Testis (tissue), 2 donors: ENCODE measurements at regions not wholly inside any gene's neighbourhood (a gene's known extent, or its start where the extent isn't known, plus 50 kb on each side); places are given as distances from the start of the nearest gene placed in this dataset.

Experiments used
- DNase-seq: peaks from one replicate; pipeline ENCODE4 v3.0.0-alpha.2; 2019
- H3K27ac ChIP-seq, 2 donors: fragments of 200-600 bp; sonication (generic); one replicate each; pipeline ENCODE4 v1.5.1; 2019
- H3K27me3 ChIP-seq: fragments of 200-600 bp; sonication (generic); one replicate; pipeline ENCODE4 v1.5.1; 2019
- H3K36me3 ChIP-seq: fragments of 200-600 bp; sonication (generic); one replicate; pipeline ENCODE4 v1.5.1; 2017; ENCODE audit warnings: low read depth; ENCODE audit errors: missing control alignments
- H3K4me1 ChIP-seq: fragments of 200-600 bp; sonication (generic); one replicate; pipeline ENCODE4 v1.5.1; 2019
- H3K4me3 ChIP-seq, 2 donors: fragments of 200-600 bp; sonication (generic); one replicate each; pipeline ENCODE4 v1.5.1; 2017 to 2019
- H3K9me3 ChIP-seq: fragments of 200-600 bp; sonication (generic); one replicate; pipeline ENCODE4 v1.5.1; 2017
- POLR2A ChIP-seq: fragments of 450-650 bp; IDR thresholded peaks from one replicate; pipeline ENCODE4 v1.6.1; 2017; ENCODE audit warnings: antibody characterized with exemption, mild to moderate bottlenecking, moderate library complexity
- WGBS, 2 donors: methylation state at CpG; one replicate each; pipeline ENCODE4 v1.1.5; 2018; 5-methylcytosine and 5-hydroxymethylcytosine counted together
- intact Hi-C: fragments of 100-400 bp; cut with DNase I; formaldehyde crosslinking; loops from one replicate; pipeline ENCODE4 v1.15.1; 2023; ENCODE audit warnings: low total_unique reads
- TF ChIP-seq, protein P1 (sequence below), 3 experiments: fragments of 450-650 bp in 2 of 3; fragments of 200-600 bp in 1 of 3; sonication (generic) in 1 of 3; IDR thresholded peaks; one replicate each; pipeline ENCODE4 v1.5.1; 2016 to 2019; ENCODE audit warnings: antibody characterized with exemption in 3 of 3, mild to moderate bottlenecking in 2 of 3, moderate library complexity in 1 of 3

DNA sequence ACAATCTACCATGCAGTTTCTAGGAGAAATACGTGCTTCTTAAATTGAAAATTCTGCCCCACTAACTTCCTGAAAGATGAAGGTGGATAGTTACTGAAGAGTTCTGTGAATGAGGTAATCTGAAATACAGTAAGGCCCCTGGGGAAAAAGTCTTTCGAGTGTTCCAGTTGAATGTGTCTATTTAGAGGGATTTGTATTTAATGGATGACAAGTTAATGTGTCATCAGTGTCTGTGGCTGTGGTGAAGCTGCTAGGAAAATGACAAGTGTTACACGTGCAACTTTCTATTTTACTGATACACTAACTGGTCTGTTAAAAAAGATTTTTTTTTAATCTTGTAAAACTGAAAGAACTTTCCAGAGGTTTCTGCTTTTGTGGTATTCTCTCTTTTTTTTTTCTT lies 384.6 kb downstream of the STK39 start:
- DNase-seq: no peak
- intact Hi-C loops: no loop called here
- Histone ChIP-seq H3K4me1 (no peaks in the 10 kb centered on the region), H3K27me3 (no peaks in the 10 kb centered on the region), H3K27ac (no peak overlapping the region), H3K4me3 (no peak overlapping the region), H3K36me3 (no peaks in the 10 kb centered on the region), H3K9me3 (no peaks in the 10 kb centered on the region)
- WGBS, 2 donors: 68 to 84% methylated on average over 3 of the region's 3 CpGs
- TF ChIP-seq, protein P1, sequence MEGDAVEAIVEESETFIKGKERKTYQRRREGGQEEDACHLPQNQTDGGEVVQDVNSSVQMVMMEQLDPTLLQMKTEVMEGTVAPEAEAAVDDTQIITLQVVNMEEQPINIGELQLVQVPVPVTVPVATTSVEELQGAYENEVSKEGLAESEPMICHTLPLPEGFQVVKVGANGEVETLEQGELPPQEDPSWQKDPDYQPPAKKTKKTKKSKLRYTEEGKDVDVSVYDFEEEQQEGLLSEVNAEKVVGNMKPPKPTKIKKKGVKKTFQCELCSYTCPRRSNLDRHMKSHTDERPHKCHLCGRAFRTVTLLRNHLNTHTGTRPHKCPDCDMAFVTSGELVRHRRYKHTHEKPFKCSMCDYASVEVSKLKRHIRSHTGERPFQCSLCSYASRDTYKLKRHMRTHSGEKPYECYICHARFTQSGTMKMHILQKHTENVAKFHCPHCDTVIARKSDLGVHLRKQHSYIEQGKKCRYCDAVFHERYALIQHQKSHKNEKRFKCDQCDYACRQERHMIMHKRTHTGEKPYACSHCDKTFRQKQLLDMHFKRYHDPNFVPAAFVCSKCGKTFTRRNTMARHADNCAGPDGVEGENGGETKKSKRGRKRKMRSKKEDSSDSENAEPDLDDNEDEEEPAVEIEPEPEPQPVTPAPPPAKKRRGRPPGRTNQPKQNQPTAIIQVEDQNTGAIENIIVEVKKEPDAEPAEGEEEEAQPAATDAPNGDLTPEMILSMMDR (IDR thresholded peaks at IDR 0.05): no peak
- TF ChIP-seq POLR2A: no peak

DNA sequence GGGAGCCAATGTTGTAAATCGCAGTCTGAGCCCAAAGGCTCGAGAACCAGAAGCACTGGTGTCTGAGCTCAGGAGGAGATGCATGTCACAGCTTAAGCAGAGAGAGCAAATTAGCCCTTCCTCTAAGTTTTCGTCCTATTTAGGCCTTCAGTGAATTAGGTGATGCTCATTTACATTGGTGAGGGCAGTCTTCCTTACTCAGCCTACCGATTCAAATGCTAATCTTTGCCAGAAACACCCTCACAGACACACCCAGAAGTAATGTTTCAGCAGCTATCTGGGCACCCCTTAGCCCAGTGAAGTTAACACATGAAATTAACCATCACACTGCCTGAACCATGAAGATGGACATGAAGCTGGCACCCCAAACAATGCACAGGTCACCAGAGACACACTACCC lies 385.1 kb downstream of the STK39 start:
- no peaks in the 10 kb centered on the region for H3K27me3 ChIP-seq
- TF ChIP-seq POLR2A: no peak
- TF ChIP-seq, protein P1 (IDR thresholded peaks at IDR 0.05): no peak
- intact Hi-C loops: no loop called here
- DNase-seq: no peak
- H3K27ac ChIP-seq: no peak overlapping the region
- no peaks in the 10 kb centered on the region for H3K36me3 ChIP-seq
- H3K9me3 ChIP-seq: no peaks in the 10 kb centered on the region
- no peak overlapping the region for H3K4me3 ChIP-seq
- WGBS, 2 donors: 93 to 94% methylated on average over 4 of the region's 4 CpGs
- H3K4me1 ChIP-seq: no peaks in the 10 kb centered on the region

DNA sequence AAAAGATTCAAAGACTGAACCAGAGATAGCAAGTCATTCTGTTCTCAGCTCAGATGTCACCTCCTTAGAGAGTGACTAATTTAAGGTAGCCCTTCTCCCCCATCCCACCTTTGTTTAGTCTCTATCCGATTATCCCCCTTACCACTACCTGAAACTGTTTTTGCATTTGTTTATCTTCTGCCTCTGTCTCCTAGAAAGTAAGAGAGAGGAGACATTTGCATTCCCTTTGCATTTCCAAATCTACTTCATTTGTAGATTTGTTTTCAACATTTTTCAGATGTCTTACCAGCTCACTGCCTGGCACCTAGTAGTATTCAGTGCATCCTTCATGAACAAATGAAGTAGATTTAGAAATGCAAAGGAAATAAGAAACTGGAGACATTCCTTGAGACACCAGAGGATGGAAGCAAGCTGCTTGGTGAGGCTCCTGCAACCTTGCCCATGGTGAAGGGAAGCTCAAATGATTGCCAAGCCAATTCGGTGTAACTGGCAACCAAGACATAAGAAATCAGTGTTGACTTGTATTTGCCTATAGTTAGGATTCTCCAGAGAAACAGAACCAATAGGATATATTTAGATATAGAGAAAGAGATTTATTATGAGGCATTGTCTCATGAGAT lies 385.7 kb downstream of the STK39 start:
- 73 to 90% methylated on average over 2 of the region's 2 CpGs for WGBS, 2 donors
- no peaks in the 10 kb centered on the region for H3K9me3 ChIP-seq
- no peak for TF ChIP-seq POLR2A
- TF ChIP-seq, protein P1 (IDR thresholded peaks at IDR 0.05): no peak

DNA sequence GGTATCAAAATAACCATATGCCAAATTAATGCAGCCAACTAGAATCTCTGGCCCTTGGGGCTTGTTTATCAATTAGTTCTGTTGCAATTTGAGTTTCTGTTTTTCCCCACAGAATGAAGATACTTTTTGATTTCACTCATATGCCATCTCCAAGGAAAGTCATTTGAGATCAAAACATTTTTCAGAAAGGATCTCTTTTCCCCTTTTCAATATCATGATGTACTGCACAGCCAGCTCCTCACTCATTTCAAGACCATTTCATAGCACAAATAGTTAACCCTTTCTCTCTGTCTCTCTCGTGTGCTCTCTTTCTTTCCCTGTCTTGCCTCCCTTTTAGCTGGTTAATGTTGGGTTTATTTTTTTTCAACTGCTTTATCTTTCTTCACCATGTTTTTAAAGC lies 387.3 kb downstream of the STK39 start:
- Histone ChIP-seq H3K9me3 (no peaks in the 10 kb centered on the region), H3K27me3 (no peaks in the 10 kb centered on the region), H3K36me3 (no peaks in the 10 kb centered on the region), H3K4me3 (no peak overlapping the region), H3K4me1 (no peaks in the 10 kb centered on the region), H3K27ac (no peak overlapping the region)
- intact Hi-C loops: no loop called here
- no peak for TF ChIP-seq POLR2A
- TF ChIP-seq, protein P1 (IDR thresholded peaks at IDR 0.05): no peak
- WGBS, 2 donors: 51 to 72% methylated on average over 1 of the region's 1 CpG
- no peak for DNase-seq

More for the DNA sequence above, 385.7 kb downstream of the STK39 start:
- Histone ChIP-seq H3K4me1 (no peaks in the 10 kb centered on the region), H3K36me3 (no peaks in the 10 kb centered on the region), H3K27ac (no peak overlapping the region), H3K27me3 (no peaks in the 10 kb centered on the region), H3K4me3 (no peak overlapping the region)
- no peak for DNase-seq
- intact Hi-C loops: no loop called here

DNA sequence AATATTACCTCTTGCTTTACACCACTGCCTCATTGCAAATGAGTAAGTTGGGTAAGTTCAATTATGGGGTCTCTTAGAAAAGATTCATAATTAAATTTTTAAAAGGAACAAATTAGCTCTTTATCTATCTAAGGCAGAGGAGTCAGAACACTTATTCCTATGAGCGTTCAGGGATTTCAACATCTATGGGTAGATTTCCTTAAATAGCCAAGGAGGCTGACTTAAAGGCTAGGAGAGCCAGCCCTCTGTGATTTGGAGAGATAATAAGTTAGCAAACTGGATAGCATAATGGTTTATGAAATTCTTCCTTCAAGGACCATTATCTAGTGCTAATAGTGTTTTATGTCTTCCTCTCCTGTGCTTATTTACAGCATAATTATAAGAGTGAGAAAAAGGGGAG lies 387.7 kb downstream of the STK39 start:
- no peaks in the 10 kb centered on the region for H3K27me3 ChIP-seq
- no peaks in the 10 kb centered on the region for H3K4me1 ChIP-seq
- no peak overlapping the region for H3K4me3 ChIP-seq
- TF ChIP-seq, protein P1 (IDR thresholded peaks at IDR 0.05): no peak
- no peak for TF ChIP-seq POLR2A
- WGBS, 2 donors: 69 to 76% methylated on average over 1 of the region's 1 CpG
- no peak overlapping the region for H3K27ac ChIP-seq
- H3K36me3 ChIP-seq: no peaks in the 10 kb centered on the region
- intact Hi-C loops: no loop called here
- no peak for DNase-seq
- H3K9me3 ChIP-seq: no peaks in the 10 kb centered on the region
